Prostate gland (tissue), 2 donors: ENCODE measurements at regions not wholly inside any gene's neighbourhood (a gene's known extent, or its start where the extent isn't known, plus 50 kb on each side); places are given as distances from the start of the nearest gene placed in this dataset.

ENCODE experiments used
- DNase-seq: peaks from one replicate; pipeline ENCODE4 v3.0.0-alpha.2; 2019; ENCODE audit warnings: low spot score
- H3K27ac ChIP-seq, 2 donors: fragments of 200-600 bp; sonication (generic); 2 replicates each; pipeline ENCODE4 v1.5.1; 2017 to 2019
- H3K27me3 ChIP-seq: fragments of 200-600 bp; sonication (generic); replicated peaks from 2 replicates; pipeline ENCODE4 v1.5.1; 2019; ENCODE audit not compliant: insufficient read depth
- H3K36me3 ChIP-seq, 2 donors: fragments of 200-600 bp; sonication (generic); 1 replicate in 1 of 2; 2 replicates in 1 of 2; pipeline versions ENCODE4 v1.5.1 to v1.8.1; 2017 to 2019
- H3K4me1 ChIP-seq: fragments of 200-600 bp; sonication (generic); replicated peaks from 2 replicates; pipeline ENCODE4 v1.5.1; 2019
- H3K4me3 ChIP-seq, 2 donors: fragments of 200-600 bp; sonication (generic); 2 replicates each; pipeline ENCODE4 v1.5.1; 2017 to 2019
- H3K9me3 ChIP-seq: fragments of 200-600 bp; sonication (generic); 2 replicates; pipeline ENCODE4 v1.5.1; 2017
- CTCF ChIP-seq, 4 experiments: fragments of 200-600 bp in 2 of 4; fragments of 450-650 bp in 2 of 4; sonication (generic) in 2 of 4; IDR thresholded peaks; 1 replicate in 3 of 4; 2 replicates in 1 of 4; pipeline ENCODE4 v1.5.1; 2016 to 2019; ENCODE audit warnings: antibody characterized with exemption in 4 of 4, mild to moderate bottlenecking in 2 of 4, moderate library complexity in 2 of 4
- POLR2A ChIP-seq: fragments of 450-650 bp; IDR thresholded peaks from one replicate; pipeline ENCODE4 v1.6.1; 2016; ENCODE audit warnings: antibody characterized with exemption, mild to moderate bottlenecking
- POLR2AphosphoS5 ChIP-seq: sonication (generic); formaldehyde crosslinking; IDR thresholded peaks from one replicate; pipeline ENCODE4 v1.6.1; 2017; ENCODE audit warnings: antibody characterized with exemption
- WGBS: methylation state at CpG from one replicate; pipeline ENCODE4 v1.1.5; 2018; 5-methylcytosine and 5-hydroxymethylcytosine counted together
- intact Hi-C: fragments of 100-400 bp; cut with DNase I; formaldehyde crosslinking; loops from one replicate; pipeline ENCODE4 v1.14.2; 2022

GRCh38 chr6:44761046-44761445, 373.5 kb downstream of the CDC5L start:
- Histone ChIP-seq H3K27me3 (no peaks in the 10 kb centered on the region), H3K4me1 (no peaks in the 10 kb centered on the region), H3K27ac (no peak overlapping the region), H3K4me3 (no peak overlapping the region), H3K36me3 (no peaks in the 10 kb centered on the region), H3K9me3 (no peaks in the 10 kb centered on the region)
- no peak for DNase-seq
- intact Hi-C loops = no loop called here
- TF ChIP-seq POLR2AphosphoS5 (no peak), POLR2A (no peak), CTCF (IDR thresholded peaks at IDR 0.05) (no peak)

DNA sequence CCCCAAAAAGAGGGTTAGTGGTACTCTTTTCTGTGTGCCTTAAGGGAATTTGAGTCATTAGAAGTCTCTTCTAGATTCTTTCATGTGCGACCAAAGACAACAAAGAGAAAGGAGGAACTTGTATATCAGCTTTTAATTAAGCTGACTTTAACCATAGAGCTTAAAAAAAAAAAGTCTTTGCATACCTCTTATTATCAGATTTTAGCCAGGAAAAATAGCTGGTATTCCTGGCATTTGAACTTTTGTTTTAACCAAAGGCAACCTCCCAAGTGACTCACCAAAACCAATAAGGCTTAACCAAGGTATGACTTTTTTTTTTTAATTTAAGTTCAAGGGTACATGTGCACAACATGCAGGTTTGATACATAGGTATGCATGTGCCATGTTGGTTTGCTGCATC, 375.0 kb downstream of the CDC5L start:
- WGBS = 47% methylated on average over 1 of the region's 1 CpG
- Histone ChIP-seq H3K9me3 (no peaks in the 10 kb centered on the region), H3K4me1 (no peaks in the 10 kb centered on the region), H3K27ac (no peak overlapping the region), H3K27me3 (no peaks in the 10 kb centered on the region), H3K4me3 (no peak overlapping the region), H3K36me3 (no peaks in the 10 kb centered on the region)
- intact Hi-C loops = no loop called here
- no peak for DNase-seq
- TF ChIP-seq POLR2A (no peak), CTCF (IDR thresholded peaks at IDR 0.05) (no peak), POLR2AphosphoS5 (no peak)

DNA sequence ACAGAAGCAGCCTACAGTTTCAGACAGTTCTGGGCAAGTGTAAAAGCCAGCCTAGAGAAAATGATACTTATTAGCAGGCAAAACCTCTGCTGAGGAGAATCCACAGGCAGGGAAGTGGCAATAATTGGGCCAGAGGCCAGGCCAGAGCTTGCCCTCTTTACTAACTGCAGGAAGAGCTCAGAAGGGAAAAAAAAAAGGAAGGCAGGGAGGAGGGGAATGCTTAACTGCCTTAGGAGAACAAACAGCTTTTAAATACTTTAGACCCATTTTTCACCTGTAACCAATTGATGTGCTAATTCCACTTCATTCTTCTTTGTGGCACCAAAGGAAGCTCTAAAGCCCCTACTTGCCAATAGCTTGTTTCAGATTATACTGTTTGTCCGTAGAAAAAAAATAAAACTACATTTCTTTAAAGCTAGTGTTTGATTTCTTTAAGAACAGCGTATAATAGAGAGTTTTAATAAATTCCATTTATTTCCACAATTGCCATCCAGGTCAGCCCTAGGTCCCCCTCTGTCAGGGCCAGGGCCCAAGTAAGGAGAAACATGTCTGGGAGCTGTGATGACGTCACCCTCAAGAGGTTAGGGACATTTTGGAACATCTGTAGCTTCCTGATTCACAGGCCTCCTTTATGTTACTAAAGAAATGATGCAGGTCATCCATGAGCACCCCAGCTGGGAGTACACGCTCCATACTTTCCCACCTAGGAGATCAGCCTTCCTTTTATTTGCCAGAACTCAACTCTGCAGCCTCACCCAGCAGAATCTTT, 384.3 kb downstream of the CDC5L start:
- DNase-seq = no peak
- no peak for TF ChIP-seq CTCF (IDR thresholded peaks at IDR 0.05)
- no peak for TF ChIP-seq POLR2A
- TF ChIP-seq POLR2AphosphoS5 = no peak
- H3K27me3 ChIP-seq = no peaks in the 10 kb centered on the region
- no peaks in the 10 kb centered on the region for H3K4me1 ChIP-seq
- no peak overlapping the region for H3K4me3 ChIP-seq
- no peak overlapping the region for H3K27ac ChIP-seq
- intact Hi-C loops = no loop called here
- 85% methylated on average over 4 of the region's 4 CpGs for WGBS
- no peaks in the 10 kb centered on the region for H3K36me3 ChIP-seq
- no peaks in the 10 kb centered on the region for H3K9me3 ChIP-seq

GRCh38 chr6:44772838-44773237, 385.3 kb downstream of the CDC5L start:
- intact Hi-C loops = no loop called here
- no peaks in the 10 kb centered on the region for H3K36me3 ChIP-seq

More at GRCh38 chr6:44772838-44773237, 385.3 kb downstream of the CDC5L start:
- no peaks in the 10 kb centered on the region for H3K27me3 ChIP-seq
- H3K9me3 ChIP-seq = no peaks in the 10 kb centered on the region
- DNase-seq = no peak
- H3K27ac ChIP-seq = no peak overlapping the region
- no peaks in the 10 kb centered on the region for H3K4me1 ChIP-seq
- TF ChIP-seq POLR2AphosphoS5 (no peak), POLR2A (no peak), CTCF (IDR thresholded peaks at IDR 0.05) (no peak)
- no peak overlapping the region for H3K4me3 ChIP-seq
